ENCODE measurements at regions not wholly inside any gene's neighbourhood (a gene's known extent, or its start where the extent isn't known, plus 50 kb on each side); places are given as distances from the start of the nearest gene placed in this dataset.
"Not testable (repeated sequence)": the region's sequence is repeated elsewhere in the genome, so short reads cannot be mapped to it uniquely, and the experiment has no call there.

- no peak for DNase-seq
These were observed 343.7 kb upstream of the SOX9 start for GRCh38 chr17:71777048-71777640.

GRCh38 chr17:71779482-71779881 lies 341.3 kb upstream of the SOX9 start:
- no peak for DNase-seq

GRCh38 chr17:71780596-71780995 lies 340.2 kb upstream of the SOX9 start:
- DNase-seq, result no peak

GRCh38 chr17:71782021-71782420 lies 338.8 kb upstream of the SOX9 start:
- not testable (repeated sequence) for DNase-seq

- DNase-seq, result no peak
These were observed 330.0 kb upstream of the SOX9 start for GRCh38 chr17:71790791-71791190.

- DNase-seq, result no peak
These were observed 329.5 kb upstream of the SOX9 start for GRCh38 chr17:71791311-71791710.

GRCh38 chr17:71792966-71793365 lies 327.9 kb upstream of the SOX9 start:
- no peak for DNase-seq

- DNase-seq, result no peak
These were observed 327.3 kb upstream of the SOX9 start for GRCh38 chr17:71793518-71793917.

GRCh38 chr17:71798701-71799100 lies 322.1 kb upstream of the SOX9 start:
- DNase-seq, result no peak

GRCh38 chr17:71799657-71800056 lies 321.2 kb upstream of the SOX9 start:
- DNase-seq, result no peak

- DNase-seq, result no peak
These were observed 319.5 kb upstream of the SOX9 start for GRCh38 chr17:71801301-71801700.

GRCh38 chr17:71802663-71803062 lies 318.2 kb upstream of the SOX9 start:
- no peak for DNase-seq

GRCh38 chr17:71803656-71804284 lies 317.1 kb upstream of the SOX9 start:
- no peak for DNase-seq

GRCh38 chr17:71809537-71809936 lies 311.3 kb upstream of the SOX9 start:
- no peak for DNase-seq

GRCh38 chr17:71813861-71814260 lies 307.0 kb upstream of the SOX9 start:
- DNase-seq, result not testable (repeated sequence)

- DNase-seq, result no peak
These were observed 299.3 kb upstream of the SOX9 start for GRCh38 chr17:71821511-71821910.

GRCh38 chr17:71824671-71825070 lies 296.1 kb upstream of the SOX9 start:
- no peak for DNase-seq

GRCh38 chr17:71825687-71826086 lies 295.1 kb upstream of the SOX9 start:
- DNase-seq, result no peak

GRCh38 chr17:71828182-71828596 lies 292.6 kb upstream of the SOX9 start:
- no peak for DNase-seq

- no peak for DNase-seq
These were observed 290.0 kb upstream of the SOX9 start for GRCh38 chr17:71830866-71831265.

- no peak for DNase-seq
These were observed 277.8 kb upstream of the SOX9 start for GRCh38 chr17:71842986-71843385.

GRCh38 chr17:71845337-71845736 lies 275.5 kb upstream of the SOX9 start:
- no peak for DNase-seq

- no peak for DNase-seq
These were observed 274.2 kb upstream of the SOX9 start for GRCh38 chr17:71846561-71847110.
